Loucy (cell line): ENCODE measurements at regions not wholly inside any gene's neighbourhood (a gene's known extent, or its start where the extent isn't known, plus 50 kb on each side); places are given as distances from the start of the nearest gene placed in this dataset.

Experiments used
- CTCF ChIP-seq: fragments of 200-600 bp; sonication (generic); conservative IDR thresholded peaks from 2 replicates; pipeline ENCODE4 v1.5.1; 2014; ENCODE audit warnings: mild to moderate bottlenecking, antibody characterized with exemption, low read length
- EZH2phosphoT487 ChIP-seq: fragments of 200-600 bp; IDR thresholded peaks from 2 replicates; pipeline ENCODE4 v1.6.1; 2018; ENCODE audit warnings: antibody characterized with exemption, mild to moderate bottlenecking, moderate library complexity, borderline replicate concordance

GRCh38 chr20:4493386-4493785 is 192.9 kb upstream of the PRNP start:
- TF ChIP-seq CTCF, result no peak
- TF ChIP-seq EZH2phosphoT487, result no peak
